ENCODE measurements at regions not wholly inside any gene's neighbourhood (a gene's known extent, or its start where the extent isn't known, plus 50 kb on each side); places are given as distances from the start of the nearest gene placed in this dataset.
"Not testable (repeated sequence)": the region's sequence is repeated elsewhere in the genome, so short reads cannot be mapped to it uniquely, and the experiment has no call there.

DNA sequence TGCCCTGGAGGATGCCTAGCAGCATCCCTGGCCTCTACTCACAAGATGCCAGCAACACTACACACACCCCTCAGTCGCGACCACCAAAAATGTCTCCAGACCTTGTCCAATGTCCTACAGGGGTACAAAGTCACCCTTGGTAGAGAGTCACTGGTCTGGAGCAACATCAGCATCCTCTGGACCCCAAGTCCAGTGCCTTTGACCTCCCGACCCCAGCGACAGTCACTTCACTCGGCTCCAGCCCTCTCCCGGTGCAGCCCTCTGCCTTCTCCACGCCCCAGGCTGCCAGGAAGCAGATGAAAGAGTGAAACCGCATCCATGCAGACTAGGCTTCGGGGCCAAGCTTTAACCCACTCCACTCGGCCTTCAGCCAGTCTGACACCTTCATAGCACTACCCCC is 92.0 kb upstream of the SRSF6 start:
- no peak for DNase-seq (ENCODE audit: low read depth)

GRCh38 chr20:43364001-43364400 is 93.7 kb upstream of the SRSF6 start:
- no peak for DNase-seq (ENCODE audit: low read depth)

GRCh38 chr20:43363506-43363905 is 94.2 kb upstream of the SRSF6 start:
- DNase-seq (ENCODE audit: low read depth), result no peak

GRCh38 chr20:43361526-43361925 is 96.2 kb upstream of the SRSF6 start:
- DNase-seq (ENCODE audit: low read depth), result no peak

DNA sequence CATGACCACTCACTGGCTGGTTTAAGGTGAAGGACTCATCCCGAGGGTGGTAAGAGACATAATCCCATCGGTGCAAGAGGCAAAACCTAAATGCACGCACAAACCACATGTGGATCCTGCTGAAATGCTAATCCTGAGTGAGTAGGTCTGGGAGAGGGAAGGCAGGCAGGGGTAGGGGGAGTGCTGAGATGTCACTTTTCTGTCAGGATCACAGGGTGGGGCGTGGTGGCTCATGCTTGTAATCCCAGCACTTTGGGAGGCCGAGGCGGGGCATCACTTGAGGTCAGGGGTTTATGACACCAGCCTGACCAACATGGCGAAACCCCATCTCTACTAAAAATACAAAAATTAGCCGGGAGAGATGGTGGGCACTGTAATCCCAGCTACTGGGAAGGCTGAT is 97.7 kb upstream of the SRSF6 start:
- DNase-seq (ENCODE audit: low read depth), result no peak

DNA sequence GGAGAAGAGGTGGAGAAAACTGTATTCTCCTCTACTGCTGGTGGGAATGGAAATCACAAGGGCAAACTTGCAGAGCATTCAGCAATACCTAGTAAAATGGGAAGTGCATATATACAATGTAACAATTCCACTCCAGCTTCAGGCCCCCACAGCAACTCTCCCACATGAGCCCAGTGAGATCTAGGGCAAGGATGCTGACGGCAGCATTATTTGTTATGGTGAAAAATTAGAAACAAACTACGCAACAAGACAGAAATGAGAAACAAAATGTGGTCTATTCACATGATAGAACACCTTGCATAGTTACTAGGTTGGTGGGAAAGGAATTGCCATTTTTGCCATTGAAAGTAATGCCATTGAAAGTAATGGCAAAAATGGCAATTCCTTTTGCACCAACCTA is 98.9 kb upstream of the SRSF6 start:
- no peak for DNase-seq (ENCODE audit: low read depth)

- no peak for DNase-seq (ENCODE audit: low read depth)
Observed at GRCh38 chr20:43357352-43357751, 100.3 kb upstream of the SRSF6 start.

GRCh38 chr20:43355610-43356009 is 102.1 kb upstream of the SRSF6 start:
- no peak for DNase-seq (ENCODE audit: low read depth)

DNA sequence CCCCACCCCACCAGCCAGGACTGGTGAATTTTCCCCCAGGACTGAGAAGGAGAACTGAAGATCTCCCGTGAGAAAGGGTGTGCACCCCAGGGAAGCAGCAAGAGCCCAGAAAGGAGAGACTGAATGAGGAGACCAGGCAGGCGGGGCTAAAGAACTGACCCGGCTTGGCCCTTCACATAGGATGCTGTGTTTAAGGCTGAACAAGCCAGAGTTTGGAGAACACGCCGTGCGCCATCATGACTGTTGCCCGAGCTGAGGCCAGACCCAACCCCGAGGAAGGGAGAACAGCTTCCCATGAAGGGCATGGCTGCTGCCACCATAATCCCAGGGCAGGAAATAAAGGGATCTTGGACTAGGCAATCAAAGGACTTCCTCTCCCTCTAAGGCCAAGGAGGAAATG is 104.7 kb upstream of the SRSF6 start:
- no peak for DNase-seq (ENCODE audit: low read depth)

DNA sequence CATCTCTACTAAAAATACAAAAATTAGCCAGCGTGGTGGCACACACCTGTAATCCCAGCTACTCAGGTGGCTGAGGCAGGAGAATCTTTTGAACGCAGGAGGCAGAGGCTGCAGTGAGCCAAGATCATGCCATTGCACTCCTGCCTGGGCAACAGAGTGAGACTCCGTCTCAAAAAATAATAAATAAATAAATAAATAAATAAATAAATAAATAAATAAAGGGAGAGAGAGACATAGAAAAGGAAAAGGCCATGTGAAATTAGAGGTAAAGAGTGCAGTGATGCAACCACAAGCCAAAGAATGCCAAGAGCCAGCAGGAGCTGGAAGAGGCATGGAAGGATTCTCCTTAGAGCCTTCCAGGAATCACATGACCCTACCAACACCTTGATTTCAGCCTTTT is 107.0 kb upstream of the SRSF6 start:
- DNase-seq (ENCODE audit: low read depth), result not testable (repeated sequence)

GRCh38 chr20:43349841-43350240 is 107.9 kb upstream of the SRSF6 start:
- DNase-seq (ENCODE audit: low read depth), result no peak

DNA sequence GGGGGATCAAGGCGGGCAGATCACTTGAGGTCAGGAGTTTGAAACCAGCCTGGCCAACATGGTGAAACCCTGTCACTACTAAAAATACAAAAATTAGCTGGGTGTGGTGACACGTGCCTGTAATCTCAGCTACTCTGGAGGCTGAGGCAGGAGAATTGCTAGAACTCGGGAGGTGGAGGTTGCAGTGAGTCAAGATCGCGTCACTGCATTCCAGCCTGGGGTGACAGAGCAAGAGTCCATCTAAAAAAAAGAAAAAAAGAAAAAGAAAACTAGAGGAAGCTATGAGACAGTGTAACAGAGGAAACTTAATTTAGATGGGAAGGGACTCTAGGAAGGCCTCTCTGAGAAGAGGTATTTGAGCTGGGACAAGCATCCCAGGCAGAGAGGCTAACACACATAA is 109.9 kb upstream of the SRSF6 start:
- DNase-seq (ENCODE audit: low read depth), result not testable (repeated sequence)

GRCh38 chr20:43345676-43346075 is 112.0 kb upstream of the SRSF6 start:
- no peak for DNase-seq (ENCODE audit: low read depth)

DNA sequence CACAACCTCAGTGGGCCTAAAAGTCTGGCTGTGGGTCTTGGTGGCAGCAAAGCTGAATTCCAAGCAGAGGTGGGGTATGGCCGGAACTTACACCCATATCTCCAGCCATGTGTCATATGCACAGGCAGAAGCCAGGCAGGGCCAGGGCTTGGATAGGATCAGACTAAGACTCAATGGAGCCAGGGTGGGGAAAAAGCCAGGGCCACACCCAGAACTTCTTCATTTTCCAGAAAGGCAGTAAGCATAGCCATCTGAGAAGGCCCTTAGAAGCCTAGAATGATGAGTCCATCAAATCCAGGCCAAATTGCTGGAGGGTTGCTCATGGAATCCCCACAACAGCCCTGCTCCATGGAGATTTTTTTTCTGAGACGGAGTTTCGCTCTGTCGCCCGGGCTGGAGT is 116.2 kb upstream of the SRSF6 start:
- no peak for DNase-seq (ENCODE audit: low read depth)

DNA sequence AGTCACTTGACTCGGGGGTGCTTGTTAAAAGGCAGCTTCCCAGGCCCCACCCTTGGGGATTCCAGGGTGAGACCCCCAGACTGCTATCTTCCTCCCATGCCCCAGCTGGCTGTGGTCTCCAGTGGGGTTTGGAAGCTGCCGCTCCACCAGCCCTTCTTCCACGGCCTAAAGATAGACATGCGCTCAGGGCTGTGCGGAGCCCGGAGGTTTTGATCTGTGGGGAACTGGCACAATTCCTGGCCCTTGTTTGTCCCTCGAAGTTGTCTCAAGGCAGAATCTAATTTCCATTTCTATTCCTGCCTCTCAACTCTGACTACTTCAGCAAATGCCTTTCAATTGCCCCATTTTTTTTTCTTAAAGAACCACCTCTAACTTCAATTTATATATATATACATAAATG is 120.7 kb upstream of the SRSF6 start:
- DNase-seq (ENCODE audit: low read depth), result no peak

DNA sequence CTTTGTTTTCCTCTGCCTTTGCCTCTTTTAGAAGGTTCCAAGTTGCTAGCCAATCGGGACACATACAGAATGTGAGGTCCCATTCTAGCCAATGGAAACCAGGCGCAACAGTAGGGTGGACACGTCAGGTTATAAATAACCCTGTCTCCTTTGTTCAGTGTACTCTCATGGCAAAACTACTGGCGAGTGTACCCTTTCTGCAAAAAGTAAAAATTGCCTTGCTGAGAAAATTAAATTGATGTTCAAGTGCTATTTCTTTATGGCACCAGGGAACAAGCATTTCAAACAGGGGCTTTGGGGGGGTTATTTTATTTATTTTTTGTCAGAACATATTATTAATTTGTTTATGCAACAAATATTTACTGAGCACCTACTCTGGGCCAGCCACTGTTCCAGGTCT is 123.6 kb upstream of the SRSF6 start:
- no peak for DNase-seq (ENCODE audit: low read depth)

GRCh38 chr20:43331906-43332305 is 125.8 kb upstream of the SRSF6 start:
- DNase-seq (ENCODE audit: low read depth), result no peak

DNA sequence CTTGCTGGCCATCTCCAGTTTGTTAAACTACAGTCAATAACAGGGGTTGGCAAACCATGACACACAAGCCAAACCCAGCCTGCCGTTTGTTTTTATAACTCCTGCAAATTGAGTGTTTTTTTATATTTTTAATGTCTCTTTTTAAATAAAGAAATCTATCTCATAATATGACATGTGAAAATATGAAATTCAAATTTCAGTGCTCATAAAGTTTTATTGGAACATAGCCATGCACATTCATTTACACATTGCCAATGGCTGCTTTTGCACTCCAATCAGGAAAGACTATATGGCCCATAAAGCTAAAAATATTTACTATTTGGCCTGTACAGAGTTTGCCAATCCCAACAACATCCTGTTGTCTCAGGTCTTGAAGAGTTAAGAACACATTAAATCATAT is 129.0 kb upstream of the SRSF6 start:
- no peak for DNase-seq (ENCODE audit: low read depth)

- DNase-seq (ENCODE audit: low read depth), result not testable (repeated sequence)
Observed at GRCh38 chr20:43327234-43327633, 130.5 kb upstream of the SRSF6 start.

- no peak for DNase-seq (ENCODE audit: low read depth)
Observed at GRCh38 chr20:43325926-43326325, 131.8 kb upstream of the SRSF6 start.

- DNase-seq (ENCODE audit: low read depth), result no peak
Observed at GRCh38 chr20:43323592-43323991, 133.9 kb upstream of the PTPRT start.

- DNase-seq (ENCODE audit: low read depth), result no peak
Observed at GRCh38 chr20:43322851-43323250, 133.1 kb upstream of the PTPRT start.

DNA sequence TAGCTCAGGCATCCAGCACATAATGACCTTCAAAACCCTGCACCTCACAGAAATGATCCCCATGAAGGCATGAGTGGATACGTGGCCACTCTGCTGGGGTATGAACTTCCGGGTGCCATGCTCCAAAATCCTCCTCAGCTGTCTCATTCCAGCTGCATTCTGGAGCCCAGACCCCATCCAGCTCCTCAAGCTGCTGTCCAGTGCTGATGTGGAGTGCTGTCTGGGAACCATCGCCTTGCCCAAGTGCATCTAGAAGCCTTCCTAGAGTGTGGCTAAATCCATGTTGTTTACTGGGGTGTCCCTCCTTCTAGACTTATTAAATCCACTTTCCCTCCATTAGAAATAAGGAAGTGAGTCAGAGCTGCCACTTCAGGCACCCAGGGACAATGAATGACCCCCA is 130.8 kb upstream of the PTPRT start:
- DNase-seq (ENCODE audit: low read depth), result no peak

DNA sequence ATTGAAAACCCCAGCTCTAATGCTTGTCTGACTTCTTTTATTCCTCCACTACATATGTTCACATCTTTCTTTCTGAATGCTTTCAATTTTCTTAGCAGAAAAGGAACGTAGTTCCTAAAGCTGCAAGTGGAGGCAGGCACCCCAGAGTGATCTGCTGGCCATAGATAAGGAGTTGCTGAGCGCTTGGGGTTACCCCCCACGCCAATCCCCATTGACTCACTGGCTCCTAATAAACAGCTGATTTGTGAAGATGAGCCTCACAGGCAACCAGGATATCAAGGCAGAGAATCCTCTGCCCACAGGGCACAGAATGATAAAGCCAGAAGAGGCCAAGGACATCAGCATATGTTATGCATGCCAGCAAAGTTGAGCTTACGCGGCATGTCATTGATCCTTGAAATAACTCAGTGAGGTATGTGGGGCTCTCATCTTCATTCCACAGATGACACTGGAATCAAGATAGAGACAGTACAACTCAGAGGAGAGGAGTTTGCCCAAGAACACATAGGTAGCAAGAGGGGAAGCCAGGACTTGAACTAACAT is 129.1 kb upstream of the PTPRT start:
- no peak for DNase-seq (ENCODE audit: low read depth)

- no peak for DNase-seq (ENCODE audit: low read depth)
Observed at GRCh38 chr20:43316271-43316670, 126.6 kb upstream of the PTPRT start.

All from renal cortical epithelial cell (primary cell).